ENCODE measurements at regions not wholly inside any gene's neighbourhood (a gene's known extent, or its start where the extent isn't known, plus 50 kb on each side); places are given as distances from the start of the nearest gene placed in this dataset.

GRCh38 chr12:89863493-89863938, 154.9 kb upstream of the ATP2B1 start:
- TF ChIP-seq CTCF (IDR thresholded peaks at IDR 0.05) (no peak), POLR2A (IDR thresholded peaks at IDR 0.05) (no peak)
